ENCODE measurements at regions not wholly inside any gene's neighbourhood (a gene's known extent, or its start where the extent isn't known, plus 50 kb on each side); places are given as distances from the start of the nearest gene placed in this dataset.

- Histone ChIP-seq H3K9ac (ENCODE audit: low read depth in 1 of 2, low read length in 2 of 2) (no peak overlapping the region), H3K4me1 (ENCODE audit: control insufficient read depth in 2 of 2, insufficient read depth in 2 of 2, low read length in 2 of 2) (no peaks in the 10 kb centered on the region), H3K27ac (ENCODE audit: low read depth in 2 of 2, low read length in 2 of 2) (no peak overlapping the region)
Measured at GRCh38 chr1:172930142-172930541, 120.6 kb downstream of the TNFSF18 start.

GRCh38 chr1:172931340-172931739 lies 119.4 kb downstream of the TNFSF18 start:
- Histone ChIP-seq H3K9me3 (ENCODE audit: control insufficient read depth in 2 of 2, low read length in 2 of 2) (no peaks in the 10 kb centered on the region), H3K4me3 (ENCODE audit: low read length in 2 of 2) (no peak overlapping the region)

More at GRCh38 chr1:172930142-172930541, 120.6 kb downstream of the TNFSF18 start:
- Histone ChIP-seq H3K4me3 (ENCODE audit: low read length in 2 of 2) (no peak overlapping the region), H3K27me3 (ENCODE audit: control insufficient read depth in 2 of 2, insufficient read depth in 2 of 2, low read length in 2 of 2) (no peaks in the 10 kb centered on the region), H3K36me3 (ENCODE audit: control insufficient read depth in 2 of 2, insufficient read depth in 2 of 2, low read length in 2 of 2) (no peaks in the 10 kb centered on the region), H3K9me3 (ENCODE audit: control insufficient read depth in 2 of 2, low read length in 2 of 2) (no peaks in the 10 kb centered on the region)

GRCh38 chr1:172931761-172932160 lies 119.0 kb downstream of the TNFSF18 start:
- no peak overlapping the region for H3K27ac ChIP-seq (ENCODE audit: low read depth in 2 of 2, low read length in 2 of 2)
- H3K9ac ChIP-seq (ENCODE audit: low read depth in 1 of 2, low read length in 2 of 2) = no peak overlapping the region
- H3K4me3 ChIP-seq (ENCODE audit: low read length in 2 of 2) = no peak overlapping the region
- H3K36me3 ChIP-seq (ENCODE audit: control insufficient read depth in 2 of 2, insufficient read depth in 2 of 2, low read length in 2 of 2) = no peaks in the 10 kb centered on the region
- H3K4me1 ChIP-seq (ENCODE audit: control insufficient read depth in 2 of 2, insufficient read depth in 2 of 2, low read length in 2 of 2) = no peaks in the 10 kb centered on the region
- no peaks in the 10 kb centered on the region for H3K27me3 ChIP-seq (ENCODE audit: control insufficient read depth in 2 of 2, insufficient read depth in 2 of 2, low read length in 2 of 2)
- no peaks in the 10 kb centered on the region for H3K9me3 ChIP-seq (ENCODE audit: control insufficient read depth in 2 of 2, low read length in 2 of 2)

More at GRCh38 chr1:172931340-172931739, 119.4 kb downstream of the TNFSF18 start:
- no peaks in the 10 kb centered on the region for H3K36me3 ChIP-seq (ENCODE audit: control insufficient read depth in 2 of 2, insufficient read depth in 2 of 2, low read length in 2 of 2)
- no peak overlapping the region for H3K9ac ChIP-seq (ENCODE audit: low read depth in 1 of 2, low read length in 2 of 2)
- H3K27ac ChIP-seq (ENCODE audit: low read depth in 2 of 2, low read length in 2 of 2) = no peak overlapping the region
- H3K4me1 ChIP-seq (ENCODE audit: control insufficient read depth in 2 of 2, insufficient read depth in 2 of 2, low read length in 2 of 2) = no peaks in the 10 kb centered on the region
- no peaks in the 10 kb centered on the region for H3K27me3 ChIP-seq (ENCODE audit: control insufficient read depth in 2 of 2, insufficient read depth in 2 of 2, low read length in 2 of 2)

- Histone ChIP-seq H3K4me1 (ENCODE audit: control insufficient read depth in 2 of 2, insufficient read depth in 2 of 2, low read length in 2 of 2) (no peaks in the 10 kb centered on the region), H3K4me3 (ENCODE audit: low read length in 2 of 2) (no peak overlapping the region), H3K9ac (ENCODE audit: low read depth in 1 of 2, low read length in 2 of 2) (no peak overlapping the region), H3K36me3 (ENCODE audit: control insufficient read depth in 2 of 2, insufficient read depth in 2 of 2, low read length in 2 of 2) (no peaks in the 10 kb centered on the region), H3K27me3 (ENCODE audit: control insufficient read depth in 2 of 2, insufficient read depth in 2 of 2, low read length in 2 of 2) (no peaks in the 10 kb centered on the region), H3K9me3 (ENCODE audit: control insufficient read depth in 2 of 2, low read length in 2 of 2) (no peaks in the 10 kb centered on the region), H3K27ac (ENCODE audit: low read depth in 2 of 2, low read length in 2 of 2) (no peak overlapping the region)
Measured at GRCh38 chr1:172932981-172933380, 117.8 kb downstream of the TNFSF18 start.

- Histone ChIP-seq H3K36me3 (ENCODE audit: control insufficient read depth in 2 of 2, insufficient read depth in 2 of 2, low read length in 2 of 2) (no peaks in the 10 kb centered on the region), H3K9me3 (ENCODE audit: control insufficient read depth in 2 of 2, low read length in 2 of 2) (no peaks in the 10 kb centered on the region), H3K4me1 (ENCODE audit: control insufficient read depth in 2 of 2, insufficient read depth in 2 of 2, low read length in 2 of 2) (no peaks in the 10 kb centered on the region), H3K4me3 (ENCODE audit: low read length in 2 of 2) (no peak overlapping the region), H3K9ac (ENCODE audit: low read depth in 1 of 2, low read length in 2 of 2) (no peak overlapping the region), H3K27me3 (ENCODE audit: control insufficient read depth in 2 of 2, insufficient read depth in 2 of 2, low read length in 2 of 2) (no peaks in the 10 kb centered on the region), H3K27ac (ENCODE audit: low read depth in 2 of 2, low read length in 2 of 2) (peak overlapping the region; percentile 29 to 53)
Measured at GRCh38 chr1:172934417-172934762, 116.4 kb downstream of the TNFSF18 start.

GRCh38 chr1:172935062-172935592 lies 115.6 kb downstream of the TNFSF18 start:
- H3K36me3 ChIP-seq (ENCODE audit: control insufficient read depth in 2 of 2, insufficient read depth in 2 of 2, low read length in 2 of 2) = no peaks in the 10 kb centered on the region
- no peak overlapping the region for H3K9ac ChIP-seq (ENCODE audit: low read depth in 1 of 2, low read length in 2 of 2)
- no peaks in the 10 kb centered on the region for H3K4me1 ChIP-seq (ENCODE audit: control insufficient read depth in 2 of 2, insufficient read depth in 2 of 2, low read length in 2 of 2)
- no peaks in the 10 kb centered on the region for H3K27me3 ChIP-seq (ENCODE audit: control insufficient read depth in 2 of 2, insufficient read depth in 2 of 2, low read length in 2 of 2)
- no peak overlapping the region for H3K4me3 ChIP-seq (ENCODE audit: low read length in 2 of 2)
- no peak overlapping the region for H3K27ac ChIP-seq (ENCODE audit: low read depth in 2 of 2, low read length in 2 of 2)
- no peaks in the 10 kb centered on the region for H3K9me3 ChIP-seq (ENCODE audit: control insufficient read depth in 2 of 2, low read length in 2 of 2)

GRCh38 chr1:172936088-172936645 lies 114.6 kb downstream of the TNFSF18 start:
- H3K9ac ChIP-seq (ENCODE audit: low read depth in 1 of 2, low read length in 2 of 2) = no peak overlapping the region
- no peak overlapping the region for H3K4me3 ChIP-seq (ENCODE audit: low read length in 2 of 2)
- H3K27ac ChIP-seq (ENCODE audit: low read depth in 2 of 2, low read length in 2 of 2) = no peak overlapping the region
- H3K4me1 ChIP-seq (ENCODE audit: control insufficient read depth in 2 of 2, insufficient read depth in 2 of 2, low read length in 2 of 2) = no peaks in the 10 kb centered on the region
- H3K27me3 ChIP-seq (ENCODE audit: control insufficient read depth in 2 of 2, insufficient read depth in 2 of 2, low read length in 2 of 2) = no peaks in the 10 kb centered on the region
- H3K36me3 ChIP-seq (ENCODE audit: control insufficient read depth in 2 of 2, insufficient read depth in 2 of 2, low read length in 2 of 2) = no peaks in the 10 kb centered on the region
- no peaks in the 10 kb centered on the region for H3K9me3 ChIP-seq (ENCODE audit: control insufficient read depth in 2 of 2, low read length in 2 of 2)

GRCh38 chr1:172938681-172939080 lies 112.1 kb downstream of the TNFSF18 start:
- no peaks in the 10 kb centered on the region for H3K9me3 ChIP-seq (ENCODE audit: control insufficient read depth in 2 of 2, low read length in 2 of 2)
- no peak overlapping the region for H3K27ac ChIP-seq (ENCODE audit: low read depth in 2 of 2, low read length in 2 of 2)
- no peak overlapping the region for H3K9ac ChIP-seq (ENCODE audit: low read depth in 1 of 2, low read length in 2 of 2)
- H3K27me3 ChIP-seq (ENCODE audit: control insufficient read depth in 2 of 2, insufficient read depth in 2 of 2, low read length in 2 of 2) = no peaks in the 10 kb centered on the region
- no peaks in the 10 kb centered on the region for H3K36me3 ChIP-seq (ENCODE audit: control insufficient read depth in 2 of 2, insufficient read depth in 2 of 2, low read length in 2 of 2)
- H3K4me1 ChIP-seq (ENCODE audit: control insufficient read depth in 2 of 2, insufficient read depth in 2 of 2, low read length in 2 of 2) = no peaks in the 10 kb centered on the region
- H3K4me3 ChIP-seq (ENCODE audit: low read length in 2 of 2) = no peak overlapping the region

- no peaks in the 10 kb centered on the region for H3K9me3 ChIP-seq (ENCODE audit: control insufficient read depth in 2 of 2, low read length in 2 of 2)
- no peak overlapping the region for H3K27ac ChIP-seq (ENCODE audit: low read depth in 2 of 2, low read length in 2 of 2)
- H3K4me3 ChIP-seq (ENCODE audit: low read length in 2 of 2) = no peak overlapping the region
- no peaks in the 10 kb centered on the region for H3K36me3 ChIP-seq (ENCODE audit: control insufficient read depth in 2 of 2, insufficient read depth in 2 of 2, low read length in 2 of 2)
- H3K27me3 ChIP-seq (ENCODE audit: control insufficient read depth in 2 of 2, insufficient read depth in 2 of 2, low read length in 2 of 2) = no peaks in the 10 kb centered on the region
- no peak overlapping the region for H3K9ac ChIP-seq (ENCODE audit: low read depth in 1 of 2, low read length in 2 of 2)
- H3K4me1 ChIP-seq (ENCODE audit: control insufficient read depth in 2 of 2, insufficient read depth in 2 of 2, low read length in 2 of 2) = no peaks in the 10 kb centered on the region
Measured at GRCh38 chr1:172939475-172939874, 111.3 kb downstream of the TNFSF18 start.

GRCh38 chr1:172940174-172940855 lies 110.4 kb downstream of the TNFSF18 start:
- Histone ChIP-seq H3K9me3 (ENCODE audit: control insufficient read depth in 2 of 2, low read length in 2 of 2) (no peaks in the 10 kb centered on the region), H3K4me3 (ENCODE audit: low read length in 2 of 2) (no peak overlapping the region), H3K4me1 (ENCODE audit: control insufficient read depth in 2 of 2, insufficient read depth in 2 of 2, low read length in 2 of 2) (no peaks in the 10 kb centered on the region), H3K27me3 (ENCODE audit: control insufficient read depth in 2 of 2, insufficient read depth in 2 of 2, low read length in 2 of 2) (no peaks in the 10 kb centered on the region), H3K27ac (ENCODE audit: low read depth in 2 of 2, low read length in 2 of 2) (no peak overlapping the region), H3K36me3 (ENCODE audit: control insufficient read depth in 2 of 2, insufficient read depth in 2 of 2, low read length in 2 of 2) (no peaks in the 10 kb centered on the region), H3K9ac (ENCODE audit: low read depth in 1 of 2, low read length in 2 of 2) (no peak overlapping the region)

Measured in mucosa of rectum (tissue), 2 donors.